Right atrium auricular region (tissue), 2 donors: ENCODE measurements at regions not wholly inside any gene's neighbourhood (a gene's known extent, or its start where the extent isn't known, plus 50 kb on each side); places are given as distances from the start of the nearest gene placed in this dataset.
"Not testable (repeated sequence)": the region's sequence is repeated elsewhere in the genome, so short reads cannot be mapped to it uniquely, and the experiment has no call there.

Source experiments
- DNase-seq: peaks from one replicate; pipeline ENCODE4 v3.0.0-alpha.2; 2019; ENCODE audit warnings: low spot score
- H3K27ac ChIP-seq, 2 donors: fragments of 200-600 bp; sonication (generic); 1 replicate in 1 of 2; 2 replicates in 1 of 2; pipeline ENCODE4 v1.5.1; 2016 to 2019
- H3K27me3 ChIP-seq, 2 donors: fragments of 200-600 bp; sonication (generic); one replicate each; pipeline versions ENCODE4 v1.5.1 to v1.6.0; 2017 to 2019
- H3K36me3 ChIP-seq: fragments of 200-600 bp; sonication (generic); one replicate; pipeline ENCODE4 v1.5.1; 2016
- H3K4me1 ChIP-seq, 2 donors: fragments of 200-600 bp; sonication (generic); one replicate each; pipeline versions ENCODE4 v1.5.1 to v1.6.0; 2017 to 2019
- H3K4me3 ChIP-seq, 2 donors: fragments of 200-600 bp; sonication (generic); 1 replicate in 1 of 2; 2 replicates in 1 of 2; pipeline ENCODE4 v1.5.1; 2017 to 2019; ENCODE audit warnings: mild to moderate bottlenecking in 1 of 2, moderate library complexity in 1 of 2
- H3K9me3 ChIP-seq, 2 donors: fragments of 200-600 bp; sonication (generic); one replicate each; pipeline ENCODE4 v1.5.1; 2019
- TF ChIP-seq, protein P1 (sequence below), 2 donors: fragments of 200-600 bp; sonication (generic); IDR thresholded peaks; one replicate each; pipeline ENCODE4 v1.5.1; 2019; ENCODE audit warnings: antibody characterized with exemption in 2 of 2

GRCh38 chr14:28820677-28821076, 54.1 kb downstream of the FOXG1 start:
- no peaks in the 10 kb centered on the region for H3K36me3 ChIP-seq
- H3K27me3 ChIP-seq = no peaks in the 10 kb centered on the region
- H3K27ac ChIP-seq = no peak overlapping the region
- TF ChIP-seq, protein P1, sequence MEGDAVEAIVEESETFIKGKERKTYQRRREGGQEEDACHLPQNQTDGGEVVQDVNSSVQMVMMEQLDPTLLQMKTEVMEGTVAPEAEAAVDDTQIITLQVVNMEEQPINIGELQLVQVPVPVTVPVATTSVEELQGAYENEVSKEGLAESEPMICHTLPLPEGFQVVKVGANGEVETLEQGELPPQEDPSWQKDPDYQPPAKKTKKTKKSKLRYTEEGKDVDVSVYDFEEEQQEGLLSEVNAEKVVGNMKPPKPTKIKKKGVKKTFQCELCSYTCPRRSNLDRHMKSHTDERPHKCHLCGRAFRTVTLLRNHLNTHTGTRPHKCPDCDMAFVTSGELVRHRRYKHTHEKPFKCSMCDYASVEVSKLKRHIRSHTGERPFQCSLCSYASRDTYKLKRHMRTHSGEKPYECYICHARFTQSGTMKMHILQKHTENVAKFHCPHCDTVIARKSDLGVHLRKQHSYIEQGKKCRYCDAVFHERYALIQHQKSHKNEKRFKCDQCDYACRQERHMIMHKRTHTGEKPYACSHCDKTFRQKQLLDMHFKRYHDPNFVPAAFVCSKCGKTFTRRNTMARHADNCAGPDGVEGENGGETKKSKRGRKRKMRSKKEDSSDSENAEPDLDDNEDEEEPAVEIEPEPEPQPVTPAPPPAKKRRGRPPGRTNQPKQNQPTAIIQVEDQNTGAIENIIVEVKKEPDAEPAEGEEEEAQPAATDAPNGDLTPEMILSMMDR (IDR thresholded peaks at IDR 0.05) = no peak
- peaks cover 0 to 32% of the 10 kb centered on the region in 2 donors for H3K9me3 ChIP-seq
- DNase-seq = no peak
- H3K4me3 ChIP-seq = no peak overlapping the region
- no peaks in the 10 kb centered on the region for H3K4me1 ChIP-seq

GRCh38 chr14:28821993-28822392, 55.4 kb downstream of the FOXG1 start:
- Histone ChIP-seq H3K4me3 (no peak overlapping the region), H3K27ac (no peak overlapping the region)

DNA sequence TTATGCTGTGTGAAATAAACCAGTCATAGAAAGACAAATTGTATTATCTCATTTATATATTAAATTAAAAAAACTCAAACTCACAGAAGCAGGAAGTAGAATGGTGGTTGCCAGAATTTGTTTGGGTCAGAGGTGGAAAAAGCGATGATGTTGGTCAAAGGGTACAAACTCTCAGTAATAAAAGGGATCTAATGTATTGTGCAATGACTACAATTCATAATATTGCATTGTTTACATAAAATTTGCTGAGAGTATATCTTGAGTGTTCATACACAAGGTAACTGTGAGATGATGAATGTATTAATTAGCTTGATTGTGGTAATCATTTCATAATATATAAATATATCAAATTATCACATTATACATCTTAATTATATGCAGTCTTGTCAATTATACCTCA, 56.7 kb downstream of the FOXG1 start:
- Histone ChIP-seq H3K27me3 (no peaks in the 10 kb centered on the region), H3K9me3 (peaks cover 0 to 32% of the 10 kb centered on the region in 2 donors), H3K36me3 (no peaks in the 10 kb centered on the region), H3K27ac (no peak overlapping the region), H3K4me3 (no peak overlapping the region), H3K4me1 (no peaks in the 10 kb centered on the region)
- DNase-seq = no peak
- TF ChIP-seq, protein P1 (IDR thresholded peaks at IDR 0.05) = no peak

More at GRCh38 chr14:28821993-28822392, 55.4 kb downstream of the FOXG1 start:
- TF ChIP-seq, protein P1 (IDR thresholded peaks at IDR 0.05) = no peak
- no peak for DNase-seq
- no peaks in the 10 kb centered on the region for H3K4me1 ChIP-seq
- H3K27me3 ChIP-seq = no peaks in the 10 kb centered on the region
- no peaks in the 10 kb centered on the region for H3K36me3 ChIP-seq
- H3K9me3 ChIP-seq = peaks cover 0 to 32% of the 10 kb centered on the region in 2 donors

GRCh38 chr14:28830115-28830534, 63.5 kb downstream of the FOXG1 start:
- H3K27ac ChIP-seq = no peak overlapping the region

DNA sequence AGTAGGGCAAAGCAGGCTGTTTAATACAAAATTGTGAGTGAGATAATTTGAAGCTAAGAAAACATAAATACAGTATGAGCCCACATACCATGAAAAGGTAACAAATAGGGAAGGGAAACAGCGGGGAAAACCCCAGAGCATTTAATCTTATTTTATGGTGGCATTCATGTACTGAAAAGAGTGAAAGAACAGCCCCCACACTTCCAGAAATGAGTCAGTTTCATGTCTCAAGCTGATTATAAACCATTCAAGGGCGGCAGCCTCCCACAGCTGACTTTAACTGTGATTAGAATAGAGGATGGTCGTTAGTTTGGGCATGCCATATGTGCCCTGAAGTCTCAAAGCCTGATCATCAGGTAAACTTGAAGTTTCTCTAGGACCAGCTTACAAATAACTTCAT, 64.5 kb downstream of the FOXG1 start:
- Histone ChIP-seq H3K27ac (no peak overlapping the region), H3K4me3 (no peak overlapping the region), H3K9me3 (no peaks in the 10 kb centered on the region), H3K27me3 (no peaks in the 10 kb centered on the region), H3K4me1 (no peaks in the 10 kb centered on the region), H3K36me3 (no peaks in the 10 kb centered on the region)
- TF ChIP-seq, protein P1 (IDR thresholded peaks at IDR 0.05) = no peak
- no peak for DNase-seq

More at GRCh38 chr14:28830115-28830534, 63.5 kb downstream of the FOXG1 start:
- no peaks in the 10 kb centered on the region for H3K9me3 ChIP-seq
- no peaks in the 10 kb centered on the region for H3K27me3 ChIP-seq
- no peak for DNase-seq
- H3K4me1 ChIP-seq = no peaks in the 10 kb centered on the region
- no peaks in the 10 kb centered on the region for H3K36me3 ChIP-seq
- TF ChIP-seq, protein P1 (IDR thresholded peaks at IDR 0.05) = no peak
- no peak overlapping the region for H3K4me3 ChIP-seq

DNA sequence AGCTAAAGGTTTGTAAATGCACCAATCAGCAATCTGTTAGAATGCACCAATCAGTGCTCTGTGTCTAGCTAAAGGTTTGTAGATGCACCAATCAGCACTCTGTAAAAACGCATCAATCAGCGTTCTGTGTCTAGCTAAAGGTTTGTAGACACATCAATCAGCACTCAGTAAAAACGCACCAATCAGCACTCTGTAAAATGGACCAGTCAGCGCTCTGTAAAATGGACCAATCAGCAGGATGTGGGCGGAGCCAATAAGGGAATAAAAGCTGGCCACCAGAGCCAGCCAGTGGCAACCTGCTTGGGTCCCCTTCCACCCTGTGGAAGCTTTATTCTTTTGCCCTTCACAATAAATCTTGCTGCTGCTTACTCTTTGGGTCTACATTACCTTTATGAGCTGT, 76.0 kb downstream of the FOXG1 start:
- not testable (repeated sequence) for H3K36me3 ChIP-seq, H3K4me1 ChIP-seq, DNase-seq, H3K27me3 ChIP-seq, H3K27ac ChIP-seq, H3K4me3 ChIP-seq
- H3K9me3 ChIP-seq = peaks cover 0 to 11% of the 10 kb centered on the region in 2 donors
